H9 (cell line): ENCODE measurements at regions not wholly inside any gene's neighbourhood (a gene's known extent, or its start where the extent isn't known, plus 50 kb on each side); places are given as distances from the start of the nearest gene placed in this dataset.

Source experiments
- DNase-seq: peaks from one replicate; pipeline ENCODE4 v3.0.0-alpha.2; 2017
- H2AFZ ChIP-seq: one replicate; pipeline ENCODE4 v1.6.1; 2013; ENCODE audit warnings: mild to moderate bottlenecking, low read length, control low read depth, moderate library complexity
- H2AK5ac ChIP-seq: 2 replicates; pipeline ENCODE4 v1.6.1; 2013; ENCODE audit warnings: low read length, control low read depth, mixed read lengths; ENCODE audit not compliant: insufficient read length
- H2BK120ac ChIP-seq: one replicate; pipeline ENCODE4 v1.6.1; 2013; ENCODE audit warnings: low read depth, mild to moderate bottlenecking, low read length, control low read depth, inconsistent platforms; ENCODE audit not compliant: poor library complexity, severe bottlenecking
- H2BK12ac ChIP-seq: 2 replicates; pipeline ENCODE4 v1.6.1; 2013; ENCODE audit warnings: low read length, control low read depth, mixed read lengths, low read depth; ENCODE audit not compliant: insufficient read length
- H2BK15ac ChIP-seq: 2 replicates; pipeline ENCODE4 v1.6.1; 2013; ENCODE audit warnings: low read depth, low read length, control low read depth
- H2BK20ac ChIP-seq: one replicate; pipeline ENCODE4 v1.6.1; 2013; ENCODE audit warnings: low read depth, mild to moderate bottlenecking, low read length, control low read depth, inconsistent platforms; ENCODE audit not compliant: poor library complexity, severe bottlenecking
- H2BK5ac ChIP-seq: 2 replicates; pipeline ENCODE4 v1.6.1; 2013; ENCODE audit warnings: low read length, control low read depth, mixed read lengths; ENCODE audit not compliant: insufficient read length
- H3K14ac ChIP-seq: 2 replicates; pipeline ENCODE4 v1.6.1; 2013; ENCODE audit warnings: low read length, control low read depth; ENCODE audit not compliant: insufficient read depth
- H3K18ac ChIP-seq: 2 replicates; pipeline ENCODE4 v1.6.1; 2013; ENCODE audit warnings: low read depth, mild to moderate bottlenecking, mixed read lengths, low read length, control low read depth; ENCODE audit not compliant: insufficient read length
- H3K23ac ChIP-seq: 2 replicates; pipeline ENCODE4 v1.6.1; 2013; ENCODE audit warnings: low read length, control low read depth, mixed read lengths, low read depth; ENCODE audit not compliant: insufficient read length
- H3K23me2 ChIP-seq: 2 replicates; pipeline ENCODE4 v1.6.1; 2013; ENCODE audit warnings: low read depth, mild to moderate bottlenecking, mixed read lengths, low read length, control low read depth; ENCODE audit not compliant: insufficient read length, poor library complexity, severe bottlenecking
- H3K27ac ChIP-seq: 2 replicates; pipeline ENCODE4 v1.5.1; 2013; ENCODE audit warnings: low read length, control low read depth, mixed read lengths, low read depth; ENCODE audit not compliant: insufficient read length
- H3K27me3 ChIP-seq: 2 replicates; pipeline ENCODE4 v1.6.1; 2013; ENCODE audit warnings: low read length, control low read depth, inconsistent platforms; ENCODE audit not compliant: insufficient read depth
- H3K4ac ChIP-seq: 2 replicates; pipeline ENCODE4 v1.6.1; 2013; ENCODE audit warnings: low read depth, mild to moderate bottlenecking, control low read depth, inconsistent platforms, low read length, moderate library complexity
- H3K4me1 ChIP-seq: 2 replicates; pipeline ENCODE4 v1.6.1; 2013; ENCODE audit warnings: low read length, control low read depth, inconsistent platforms; ENCODE audit not compliant: insufficient read depth
- H3K4me2 ChIP-seq: 2 replicates; pipeline ENCODE4 v1.6.1; 2013; ENCODE audit warnings: low read length, control low read depth, mixed read lengths; ENCODE audit not compliant: insufficient read length, insufficient read depth
- H3K56ac ChIP-seq: 2 replicates; pipeline ENCODE4 v1.6.1; 2013; ENCODE audit warnings: low read depth, mild to moderate bottlenecking, mixed read lengths, low read length, control low read depth; ENCODE audit not compliant: insufficient read length
- H3K79me1 ChIP-seq: 2 replicates; pipeline ENCODE4 v1.6.1; 2013; ENCODE audit warnings: low read depth, mild to moderate bottlenecking, moderate library complexity, low read length, control low read depth, inconsistent platforms; ENCODE audit not compliant: insufficient read depth, poor library complexity, severe bottlenecking
- H3K79me2 ChIP-seq: 2 replicates; pipeline ENCODE4 v1.6.1; 2013; ENCODE audit warnings: low read length, control low read depth, inconsistent platforms; ENCODE audit not compliant: insufficient read depth
- H3K9ac ChIP-seq: 2 replicates; pipeline ENCODE4 v1.6.1; 2013; ENCODE audit warnings: low read length, control low read depth, mixed read lengths; ENCODE audit not compliant: insufficient read length; ENCODE audit errors: extremely low read depth
- H3K9me3 ChIP-seq: one replicate; pipeline ENCODE4 v1.6.1; 2013; ENCODE audit warnings: low read depth, low read length, inconsistent platforms; ENCODE audit not compliant: control insufficient read depth
- H3T11ph ChIP-seq: one replicate; pipeline ENCODE4 v1.6.1; 2013; ENCODE audit warnings: mild to moderate bottlenecking, low read length, control low read depth, inconsistent platforms
- H4K20me1 ChIP-seq: one replicate; pipeline ENCODE4 v1.6.1; 2013; ENCODE audit not compliant: control insufficient read depth, insufficient read length, insufficient read depth
- H4K5ac ChIP-seq: 2 replicates; pipeline ENCODE4 v1.6.1; 2013; ENCODE audit warnings: low read depth, mild to moderate bottlenecking, mixed read lengths, low read length, control low read depth; ENCODE audit not compliant: insufficient read length
- H4K8ac ChIP-seq: replicated peaks from 2 replicates; pipeline ENCODE4 v1.6.1; 2013; ENCODE audit warnings: low read length, control low read depth, mixed read lengths, low read depth; ENCODE audit not compliant: insufficient read length
- H4K91ac ChIP-seq: 2 replicates; pipeline ENCODE4 v1.6.1; 2013; ENCODE audit warnings: low read depth, mild to moderate bottlenecking, moderate library complexity, mixed read lengths, low read length, control low read depth; ENCODE audit not compliant: insufficient read length
- H3K27ac Mint-ChIP-seq, 3 experiments: 2 replicates in 2 of 3; 3 replicates in 1 of 3; pipeline ENCODE4 v1.8.0; 2020 to 2021; ENCODE audit warnings: mixed read lengths in 3 of 3, mild to moderate bottlenecking in 1 of 3, moderate library complexity in 1 of 3
- H3K27me3 Mint-ChIP-seq: 2 replicates; pipeline ENCODE4 v1.8.0; 2021; ENCODE audit warnings: low read depth, mild to moderate bottlenecking, moderate library complexity, mixed read lengths
- H3K36me3 Mint-ChIP-seq, 3 experiments: 2 replicates in 2 of 3; 3 replicates in 1 of 3; pipeline ENCODE4 v1.8.0; 2020 to 2021; ENCODE audit warnings: low read depth in 3 of 3, mixed read lengths in 3 of 3; ENCODE audit not compliant: insufficient read depth in 1 of 3
- H3K4me1 Mint-ChIP-seq, 2 experiments: 2 replicates each; pipeline ENCODE4 v1.8.0; 2020; ENCODE audit warnings: mixed read lengths in 2 of 2
- H3K4me3 Mint-ChIP-seq, 2 experiments: 2 replicates in 1 of 2; 3 replicates in 1 of 2; pipeline ENCODE4 v1.8.0; 2020 to 2021; ENCODE audit warnings: mild to moderate bottlenecking in 2 of 2, mixed read lengths in 2 of 2, moderate library complexity in 1 of 2
- H3K9me3 Mint-ChIP-seq, 2 experiments: 2 replicates in 1 of 2; 3 replicates in 1 of 2; pipeline ENCODE4 v1.8.0; 2020; ENCODE audit warnings: mild to moderate bottlenecking in 2 of 2, mixed read lengths in 2 of 2, moderate library complexity in 1 of 2
- CTCF ChIP-seq: fragments of 200-600 bp; sonication (generic); conservative IDR thresholded peaks from 3 replicates; pipeline ENCODE4 v1.8.0; 2021; ENCODE audit warnings: antibody characterized with exemption, mild to moderate bottlenecking
- WGBS: extraction: QIAGEN DNeasy Blood & Tissue Kit; methylation state at CpG from one replicate; pipeline ENCODE4 v1.1.7; 2013; ENCODE audit warnings: missing lambda C conversion rate, low lambda C conversion rate, mixed read lengths; ENCODE audit not compliant: insufficient read length; ENCODE audit errors: extremely low coverage; 5-methylcytosine and 5-hydroxymethylcytosine counted together

DNA sequence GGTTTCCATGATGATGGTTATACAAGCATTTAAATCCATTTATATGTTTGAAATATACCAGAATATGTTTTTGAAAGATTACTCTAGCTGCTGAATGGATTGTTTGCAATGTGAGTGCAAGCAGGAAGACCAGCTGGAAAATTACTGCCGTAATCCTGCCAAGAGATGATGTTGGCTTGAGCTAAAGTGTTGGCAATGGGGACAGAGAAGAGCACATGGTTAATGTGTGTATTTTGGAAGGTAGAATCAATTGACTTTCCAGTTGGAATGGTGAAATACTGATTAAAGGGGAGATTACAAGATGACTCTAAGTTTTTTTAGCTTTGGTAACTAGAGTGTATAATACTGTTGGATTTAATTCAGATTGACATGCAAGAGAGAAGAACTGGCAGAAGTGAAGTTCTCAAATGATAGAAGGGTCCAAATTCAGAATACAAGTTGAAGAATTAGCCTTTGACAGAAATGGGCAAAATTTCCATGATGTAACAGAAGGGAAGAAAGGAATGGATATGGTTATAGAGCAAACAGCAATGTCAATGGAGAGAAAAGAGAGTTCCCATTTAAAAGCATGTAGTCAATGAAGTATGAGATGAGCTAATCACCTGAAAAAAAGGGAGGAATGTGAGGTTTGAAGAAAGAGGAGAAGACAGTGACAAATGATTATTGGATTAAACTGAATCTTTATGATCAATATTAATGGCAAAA, 422.0 kb downstream of the CDC14C start:
- Histone ChIP-seq H3K9me3 (peaks cover 13% of the 10 kb centered on the region), H3K79me1 (no peaks in the 10 kb centered on the region), H4K8ac (no peak overlapping the region), H3K23me2 (no peaks in the 10 kb centered on the region), H3K14ac (no peak overlapping the region), H3K27ac (no peak overlapping the region), H4K5ac (no peak overlapping the region), H3K56ac (no peak overlapping the region), H2BK20ac (no peak overlapping the region), H3K79me2 (no peaks in the 10 kb centered on the region), H3T11ph (no peak overlapping the region), H2AFZ (no peak overlapping the region), H4K20me1 (no peaks in the 10 kb centered on the region), H3K4ac (no peak overlapping the region), H4K91ac (no peak overlapping the region), H3K27me3 (no peaks in the 10 kb centered on the region), H2BK12ac (no peak overlapping the region), H3K4me2 (no peak overlapping the region), H3K23ac (no peak overlapping the region), H3K18ac (no peak overlapping the region), H3K9ac (no peak overlapping the region), H2BK120ac (no peak overlapping the region), H3K4me1 (no peaks in the 10 kb centered on the region), H2BK5ac (no peak overlapping the region), H2AK5ac (no peak overlapping the region), H2BK15ac (no peak overlapping the region)
- H3K27ac Mint-ChIP-seq: no peak overlapping the region
- no peak for DNase-seq
- no CpG with 5 or more reads among the region's 1 CpG for WGBS
- peaks cover 0 to 6% of the 10 kb centered on the region in 2 experiments; a peak in 2 of 4 replicates for H3K4me1 Mint-ChIP-seq
- H3K4me3 Mint-ChIP-seq: no peak overlapping the region
- no peak for TF ChIP-seq CTCF
- no peaks in the 10 kb centered on the region for H3K27me3 Mint-ChIP-seq
- H3K36me3 Mint-ChIP-seq: peaks cover 2 to 7% (median 4%) of the 10 kb centered on the region in 3 experiments; a peak in 3 of 7 replicates
- peaks cover 14 to 17% of the 10 kb centered on the region in 2 experiments; a peak in 4 of 5 replicates for H3K9me3 Mint-ChIP-seq
